ENCODE measurements at regions not wholly inside any gene's neighbourhood (a gene's known extent, or its start where the extent isn't known, plus 50 kb on each side); places are given as distances from the start of the nearest gene placed in this dataset.

- TF ChIP-seq, protein P1, sequence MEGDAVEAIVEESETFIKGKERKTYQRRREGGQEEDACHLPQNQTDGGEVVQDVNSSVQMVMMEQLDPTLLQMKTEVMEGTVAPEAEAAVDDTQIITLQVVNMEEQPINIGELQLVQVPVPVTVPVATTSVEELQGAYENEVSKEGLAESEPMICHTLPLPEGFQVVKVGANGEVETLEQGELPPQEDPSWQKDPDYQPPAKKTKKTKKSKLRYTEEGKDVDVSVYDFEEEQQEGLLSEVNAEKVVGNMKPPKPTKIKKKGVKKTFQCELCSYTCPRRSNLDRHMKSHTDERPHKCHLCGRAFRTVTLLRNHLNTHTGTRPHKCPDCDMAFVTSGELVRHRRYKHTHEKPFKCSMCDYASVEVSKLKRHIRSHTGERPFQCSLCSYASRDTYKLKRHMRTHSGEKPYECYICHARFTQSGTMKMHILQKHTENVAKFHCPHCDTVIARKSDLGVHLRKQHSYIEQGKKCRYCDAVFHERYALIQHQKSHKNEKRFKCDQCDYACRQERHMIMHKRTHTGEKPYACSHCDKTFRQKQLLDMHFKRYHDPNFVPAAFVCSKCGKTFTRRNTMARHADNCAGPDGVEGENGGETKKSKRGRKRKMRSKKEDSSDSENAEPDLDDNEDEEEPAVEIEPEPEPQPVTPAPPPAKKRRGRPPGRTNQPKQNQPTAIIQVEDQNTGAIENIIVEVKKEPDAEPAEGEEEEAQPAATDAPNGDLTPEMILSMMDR (IDR thresholded peaks at IDR 0.05; ENCODE audit: poor library complexity): no peak
- TF ChIP-seq EZH2 (IDR thresholded peaks at IDR 0.05; ENCODE audit: borderline replicate concordance): no peak
- no peak for TF ChIP-seq EZH2phosphoT487 (IDR thresholded peaks at IDR 0.05; ENCODE audit: low read depth, severe bottlenecking, unreplicated experiment)
Observed at GRCh38 chr19:34577056-34577455, 95.5 kb downstream of the WTIP start.
